Activated CD8-positive, alpha-beta memory T cell treated with anti-CD3 and anti-CD28 coated beads for 36 hours (primary cell): ENCODE measurements at regions not wholly inside any gene's neighbourhood (a gene's known extent, or its start where the extent isn't known, plus 50 kb on each side); places are given as distances from the start of the nearest gene placed in this dataset.

Experiments
- CTCF ChIA-PET: fragments of 350-600 bp; sonication (Branson Sonifier 250); formaldehyde crosslinking; loops from one replicate; lab custom pipeline; 2021; ENCODE audit warnings: antibody characterized with exemption; lab: Charles Lee
- POLR2A ChIA-PET: fragments of 350-600 bp; sonication (Branson Sonifier 250); formaldehyde crosslinking; loops from one replicate; lab custom pipeline; 2021; ENCODE audit warnings: antibody characterized with exemption; lab: Charles Lee

DNA sequence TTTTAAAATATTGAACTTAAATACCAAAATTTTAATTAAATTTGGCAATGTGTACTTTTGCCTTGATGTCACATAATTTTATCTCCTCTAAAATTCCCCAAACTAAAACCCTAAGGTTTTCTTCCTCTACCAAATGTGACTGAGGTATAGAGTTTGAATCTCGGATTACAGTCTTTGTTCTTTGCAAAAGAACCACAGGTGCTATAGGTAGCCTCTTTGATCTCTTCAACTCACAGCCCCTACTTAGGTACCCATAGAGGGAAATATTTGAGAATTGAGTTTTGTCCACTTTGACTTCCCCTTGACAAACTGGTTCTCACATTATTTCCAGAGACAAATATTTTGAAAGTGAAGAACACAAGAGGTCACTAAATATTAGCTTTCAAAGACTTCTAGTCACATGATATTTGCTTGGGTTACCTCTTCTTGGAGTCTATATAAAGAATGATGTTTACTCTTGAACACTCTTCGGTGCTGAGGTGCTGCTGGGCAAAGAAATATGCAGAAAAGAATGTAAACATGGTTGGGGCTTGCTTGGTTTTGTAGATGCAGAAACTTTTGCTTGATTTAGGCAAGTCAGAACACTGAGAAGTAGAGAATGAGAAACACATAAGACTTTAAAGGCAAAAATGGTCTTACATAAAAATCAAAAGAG, 120.8 kb upstream of the MCTP2 start:
- CTCF ChIA-PET, result interaction anchor here (0.7 kb wide), 1 partner anchor 1080 kb away, joined by 3 read pairs; no protein-coding TSS in a partner anchor

GRCh38 chr15:94107652-94108051, 123.7 kb upstream of the MCTP2 start:
- ChIA-PET CTCF (interaction anchor here (1.5 kb wide), 1 partner anchor 12 kb away, joined by 5 read pairs; no protein-coding TSS in a partner anchor), POLR2A (no interaction called here)

More for the DNA sequence above, 120.8 kb upstream of the MCTP2 start:
- POLR2A ChIA-PET, result no interaction called here

DNA sequence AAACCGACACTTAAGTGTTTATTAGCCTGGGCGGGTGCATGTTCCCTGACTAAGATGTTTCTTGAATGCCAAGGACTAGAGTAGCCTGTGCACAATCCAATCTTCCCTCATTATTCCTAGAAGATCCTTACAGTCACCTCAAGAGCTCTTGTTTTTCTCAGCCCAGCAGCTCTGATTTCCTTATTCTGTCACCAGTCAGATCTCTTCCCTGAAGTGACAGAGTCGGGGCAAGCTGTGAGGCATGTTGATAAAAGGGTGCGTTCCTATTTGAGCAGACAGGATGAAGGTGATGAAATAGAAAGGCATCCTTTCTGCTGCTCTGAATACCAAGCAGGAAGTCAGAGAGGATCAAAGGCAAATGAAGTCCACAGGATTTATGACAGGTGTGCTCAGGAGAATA, 125.6 kb upstream of the MCTP2 start:
- POLR2A ChIA-PET, result no interaction called here
- CTCF ChIA-PET, result no interaction called here

DNA sequence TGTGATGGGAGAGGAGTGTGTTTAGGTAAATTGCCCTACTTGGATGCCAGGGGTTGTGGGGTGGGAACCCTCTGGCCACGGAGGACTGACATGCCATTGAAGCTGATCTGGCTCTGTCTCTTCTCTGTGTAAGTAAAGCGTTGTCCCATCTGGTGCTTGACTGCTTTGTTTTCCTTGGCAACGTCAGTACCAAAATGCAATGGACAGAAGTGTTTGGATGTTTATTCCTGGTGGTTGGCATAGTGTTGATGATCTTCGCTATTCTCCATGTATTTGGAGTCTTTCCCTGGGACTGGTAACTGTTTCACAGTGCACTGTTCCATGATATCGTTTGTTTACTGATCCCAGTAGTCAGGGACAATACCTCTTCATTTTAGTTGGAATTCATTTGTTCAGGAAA, 130.5 kb upstream of the MCTP2 start:
- CTCF ChIA-PET, result no interaction called here
- POLR2A ChIA-PET, result no interaction called here

DNA sequence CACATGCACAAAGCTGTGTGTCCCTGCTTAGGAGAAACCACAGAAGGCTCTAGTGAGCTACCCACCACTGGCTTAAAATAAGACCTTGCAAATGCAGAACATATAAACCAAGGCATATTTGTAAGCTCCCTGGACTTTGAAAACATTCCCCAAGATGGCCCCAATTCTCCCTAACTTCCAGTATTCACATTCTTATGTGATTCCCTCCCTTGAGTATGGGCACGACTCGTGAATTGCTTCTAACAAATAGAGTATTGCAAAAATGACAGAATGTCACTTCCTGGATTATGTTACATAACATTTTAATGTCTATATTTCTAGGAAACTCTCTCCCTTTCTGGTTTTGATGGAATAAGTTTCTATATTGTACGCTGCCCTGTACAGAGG, 131.8 kb upstream of the MCTP2 start:
- CTCF ChIA-PET, result no interaction called here
- POLR2A ChIA-PET, result no interaction called here

GRCh38 chr15:94098921-94099573, 132.3 kb upstream of the MCTP2 start:
- ChIA-PET CTCF (no interaction called here), POLR2A (no interaction called here)

DNA sequence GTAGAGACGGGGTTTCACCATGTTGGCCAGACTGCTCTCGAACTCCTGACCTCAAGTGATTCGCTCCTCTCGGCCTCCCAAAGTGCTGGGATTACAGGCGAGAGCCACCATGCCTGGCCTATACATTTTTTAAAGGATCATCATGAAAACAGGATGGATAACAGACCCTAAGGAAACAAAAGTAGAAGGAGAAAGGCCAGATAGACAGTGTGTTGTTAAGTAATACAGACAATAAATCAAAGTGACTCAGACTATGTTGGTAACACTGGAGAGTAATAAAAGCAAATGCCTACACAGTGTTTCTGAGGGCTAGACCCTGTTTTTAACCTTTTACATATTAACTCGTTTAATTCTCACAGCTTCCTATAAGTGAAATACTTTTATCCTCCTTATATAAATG, 133.8 kb upstream of the MCTP2 start:
- ChIA-PET CTCF (no interaction called here), POLR2A (no interaction called here)

DNA sequence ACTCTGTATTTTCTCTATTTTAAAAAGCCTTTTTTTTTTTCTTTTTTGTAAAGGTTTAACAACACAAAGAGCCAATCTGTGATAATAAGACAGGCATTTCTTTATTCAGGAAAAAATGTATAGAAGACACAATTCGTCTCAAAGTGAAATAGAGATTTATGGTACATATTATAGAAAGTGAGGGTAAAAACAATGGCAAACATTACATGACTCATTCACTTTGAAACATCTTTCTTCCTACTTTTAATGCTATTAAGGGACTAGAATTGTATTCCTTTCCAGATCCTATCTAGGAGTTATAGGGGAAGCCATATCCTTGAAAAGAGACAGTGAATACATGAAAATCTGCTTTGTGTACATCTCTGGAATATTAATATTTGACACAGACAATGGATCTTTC, 137.1 kb upstream of the MCTP2 start:
- POLR2A ChIA-PET, result no interaction called here
- CTCF ChIA-PET, result no interaction called here

GRCh38 chr15:94086341-94086740, 145.0 kb upstream of the MCTP2 start:
- ChIA-PET POLR2A (no interaction called here), CTCF (no interaction called here)

GRCh38 chr15:94083467-94084052, 147.8 kb upstream of the MCTP2 start:
- CTCF ChIA-PET, result no interaction called here
- POLR2A ChIA-PET, result no interaction called here

DNA sequence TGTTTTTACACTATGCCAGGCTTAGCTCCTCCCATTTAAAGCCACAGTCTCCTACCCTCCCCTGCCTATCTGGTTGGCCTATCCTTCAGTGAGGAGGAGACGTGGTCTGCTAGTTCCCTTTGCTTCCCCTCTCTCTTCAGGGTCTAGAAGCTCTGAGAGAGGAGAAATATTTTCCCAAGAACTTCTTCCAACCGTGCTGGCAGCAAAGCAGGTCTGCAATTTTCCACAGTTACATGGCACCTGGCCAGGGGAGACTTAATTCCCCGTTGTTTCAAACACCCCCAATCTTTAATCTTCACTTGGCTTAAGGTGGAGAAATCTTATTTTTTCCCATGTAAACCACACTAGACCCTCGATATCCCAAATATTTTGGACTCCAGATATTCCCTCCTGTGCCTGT, 149.5 kb upstream of the MCTP2 start:
- ChIA-PET POLR2A (no interaction called here), CTCF (no interaction called here)

- POLR2A ChIA-PET, result no interaction called here
- CTCF ChIA-PET, result interaction anchor here (1.7 kb wide), 1 partner anchor 38 kb away, joined by 5 read pairs; no protein-coding TSS in a partner anchor
Measured at GRCh38 chr15:94080989-94081605, 150.3 kb upstream of the MCTP2 start.

DNA sequence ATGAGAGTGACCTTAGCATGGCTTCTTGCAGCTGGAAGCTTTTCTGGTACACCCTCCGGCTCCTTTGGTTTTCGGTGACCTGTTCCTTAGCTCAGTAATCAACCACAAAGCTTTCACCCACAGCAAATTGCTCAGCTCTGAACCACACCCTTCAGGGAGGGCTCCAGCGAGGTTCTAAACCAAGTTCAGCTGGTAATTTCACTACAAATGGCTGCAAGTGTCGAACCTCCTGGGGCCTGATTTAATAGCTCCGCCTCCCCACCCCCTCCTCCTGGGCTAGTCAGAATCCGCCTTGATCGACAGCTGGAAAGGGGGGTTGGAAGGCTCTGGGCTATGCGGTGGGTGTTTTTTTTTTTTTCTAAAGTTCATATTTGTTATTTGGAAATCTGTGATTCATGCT, 150.9 kb upstream of the MCTP2 start:
- ChIA-PET POLR2A (interaction anchor here (0.6 kb wide), 1 partner anchor 24 kb away, joined by 3 read pairs; no protein-coding TSS in a partner anchor), CTCF (interaction anchor here (1.7 kb wide), 1 partner anchor 39 kb away, joined by 5 read pairs; no protein-coding TSS in a partner anchor)

DNA sequence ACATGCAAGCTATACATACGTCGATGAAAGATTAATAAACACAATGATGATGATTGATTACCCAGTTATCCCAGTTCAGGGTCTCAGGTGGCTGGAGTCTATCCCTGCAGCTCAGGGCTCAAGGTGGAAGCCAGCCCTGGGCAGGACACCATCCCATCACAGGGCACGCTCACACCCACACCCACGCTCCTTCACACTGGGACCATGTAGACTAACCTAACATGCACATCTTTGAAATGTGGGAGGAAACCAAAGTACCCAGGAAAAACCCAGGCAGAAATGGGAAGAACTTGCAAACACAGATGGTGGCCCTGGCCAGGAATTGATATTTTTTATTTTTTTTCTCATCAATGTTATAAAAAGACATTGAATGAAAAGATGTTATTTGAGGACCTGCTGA, 151.4 kb upstream of the MCTP2 start:
- ChIA-PET CTCF (interaction anchor here (1.7 kb wide), 1 partner anchor 40 kb away, joined by 5 read pairs; no protein-coding TSS in a partner anchor), POLR2A (interaction anchor here (0.6 kb wide), 1 partner anchor 24 kb away, joined by 3 read pairs; no protein-coding TSS in a partner anchor)

DNA sequence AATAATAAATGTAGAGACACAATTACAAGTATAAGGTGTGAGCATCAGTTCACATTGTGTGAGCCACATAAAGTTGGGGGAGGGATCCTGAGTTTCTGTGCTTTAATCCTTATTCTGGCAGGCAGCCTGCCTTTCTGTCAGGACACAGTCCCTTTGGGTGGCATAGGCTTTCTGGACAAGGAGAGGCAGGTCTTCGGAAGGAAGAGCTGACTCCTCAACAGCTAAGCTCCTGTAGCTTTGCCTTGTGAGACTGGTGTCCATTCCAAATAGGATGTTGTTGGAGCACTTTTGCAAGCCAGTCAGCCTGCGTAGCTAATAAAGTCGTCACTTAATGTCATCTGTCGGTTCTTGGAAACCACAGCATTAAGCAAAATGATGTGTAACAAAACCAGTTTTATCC, 151.9 kb upstream of the MCTP2 start:
- CTCF ChIA-PET, result no interaction called here
- POLR2A ChIA-PET, result no interaction called here

DNA sequence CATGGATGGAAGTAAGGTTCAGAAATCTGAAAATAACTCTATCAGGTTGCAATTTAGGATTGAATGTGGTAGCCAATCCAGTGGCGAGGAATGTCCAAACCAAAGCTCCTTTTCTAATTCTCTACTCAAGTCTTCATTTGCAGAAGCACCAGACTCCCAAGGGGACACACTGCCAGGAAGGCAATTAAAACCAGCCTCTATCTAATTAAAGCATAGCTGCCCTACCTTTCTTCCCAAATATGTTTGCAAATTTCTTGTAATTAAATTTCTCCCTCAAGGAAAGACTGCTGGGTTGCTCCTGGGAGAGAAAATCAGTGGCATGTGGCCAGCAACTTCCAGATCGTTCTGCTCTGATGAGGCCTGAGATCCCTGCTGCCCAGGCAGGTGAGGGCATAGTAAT, 153.4 kb upstream of the MCTP2 start:
- ChIA-PET CTCF (no interaction called here), POLR2A (no interaction called here)

DNA sequence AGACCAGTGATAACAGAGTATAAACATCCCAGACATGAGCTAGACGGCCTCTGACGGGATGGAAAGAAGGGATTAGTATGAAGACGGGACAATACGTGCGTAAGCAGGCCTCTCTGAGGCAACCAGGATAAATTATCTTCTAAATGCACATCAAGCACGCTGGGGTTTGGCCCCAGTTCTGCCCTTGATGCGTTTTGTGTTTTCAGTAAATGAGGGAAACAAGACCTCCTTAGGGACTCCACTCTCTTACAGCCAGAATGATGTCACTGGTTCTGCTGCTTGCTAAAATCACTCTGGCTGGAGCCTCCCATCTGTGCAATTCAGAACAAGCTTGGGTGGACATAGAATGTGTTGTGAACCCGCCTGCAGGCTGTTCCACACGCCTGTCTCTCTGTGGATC, 156.0 kb upstream of the MCTP2 start:
- ChIA-PET CTCF (no interaction called here), POLR2A (no interaction called here)

DNA sequence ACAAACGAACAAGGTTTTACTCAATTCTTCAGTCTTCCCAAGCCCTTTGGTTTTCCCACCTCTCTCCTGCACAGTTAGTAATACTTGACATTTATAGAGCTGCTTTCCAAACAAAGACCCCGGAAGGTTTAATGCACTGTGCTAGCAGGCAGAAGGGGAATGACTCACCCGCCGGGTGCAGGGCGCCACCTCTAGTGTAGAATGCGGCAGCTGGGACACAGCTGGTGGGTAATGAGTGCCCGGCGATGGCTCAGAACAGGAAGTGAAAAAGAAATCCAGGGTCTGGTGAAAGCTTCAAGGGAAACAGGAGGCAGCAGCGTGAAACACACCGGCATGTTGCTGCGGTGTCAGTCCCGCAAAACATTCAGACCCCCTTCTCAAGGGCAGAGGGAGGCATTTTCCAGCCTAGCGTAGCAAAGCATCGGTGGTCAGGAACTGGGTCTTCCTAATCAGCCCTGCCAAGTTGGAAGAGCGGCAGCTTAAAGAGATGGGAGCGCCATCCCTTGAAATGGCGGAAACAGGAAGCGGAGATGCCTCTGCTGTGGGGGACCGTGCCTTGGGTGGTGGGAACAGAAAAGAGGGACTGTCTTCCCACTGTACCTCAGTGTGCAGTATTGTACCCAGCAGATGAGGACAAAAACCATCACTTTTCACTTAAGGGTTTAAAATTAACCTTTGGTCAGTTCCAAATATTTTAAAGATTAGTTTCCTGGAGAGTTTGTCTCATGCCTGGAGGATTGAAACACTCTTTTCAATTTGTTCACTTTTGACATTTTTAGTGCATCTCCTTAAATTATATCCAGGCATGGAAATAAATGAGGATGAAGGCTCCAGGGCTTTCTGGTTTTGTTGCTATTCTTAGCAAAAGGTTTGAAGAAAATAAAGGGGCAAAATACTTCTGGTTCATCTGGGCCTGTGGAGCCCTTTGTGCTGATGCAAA, 160.7 kb upstream of the MCTP2 start:
- ChIA-PET POLR2A (no interaction called here), CTCF (no interaction called here)

DNA sequence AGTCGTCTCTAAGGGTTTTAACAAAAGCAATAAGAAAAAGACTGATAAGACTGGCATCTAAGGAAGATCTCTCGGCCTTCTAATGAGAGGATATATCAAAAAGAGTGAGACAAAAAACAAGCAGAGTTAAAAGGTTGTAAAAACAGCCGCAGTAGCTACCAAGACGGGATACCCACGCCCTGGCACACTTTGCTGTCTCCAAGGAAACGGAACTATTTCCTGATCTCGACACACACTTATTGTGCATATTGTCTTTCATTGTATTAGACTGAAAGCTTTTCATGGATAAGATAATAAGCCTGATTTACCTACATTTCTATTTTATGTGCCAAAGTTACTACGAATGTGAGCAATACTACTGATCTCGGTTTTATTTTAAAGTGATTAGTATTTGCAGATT, 161.5 kb upstream of the MCTP2 start:
- CTCF ChIA-PET, result no interaction called here
- POLR2A ChIA-PET, result no interaction called here
